NCI-H1048 (cell line): ENCODE measurements at regions not wholly inside any gene's neighbourhood (a gene's known extent, or its start where the extent isn't known, plus 50 kb on each side); places are given as distances from the start of the nearest gene placed in this dataset.

Experiments
- DNase-seq: peaks from one replicate; lab custom pipeline; 2025; lab: John Stamatoyannopoulos, UW

- DNase-seq: no peak
These were observed 79.0 kb upstream of the JUN start for GRCh38 chr1:58862728-58863385.

GRCh38 chr1:58864654-58865053, 80.8 kb upstream of the JUN start:
- DNase-seq: no peak

- DNase-seq: no peak
These were observed 82.7 kb upstream of the JUN start for GRCh38 chr1:58866578-58866977.

GRCh38 chr1:58869638-58870297, 85.9 kb upstream of the JUN start:
- no peak for DNase-seq

- no peak for DNase-seq
These were observed 86.4 kb upstream of the JUN start for GRCh38 chr1:58870298-58870676.

- DNase-seq: no peak
These were observed 90.5 kb upstream of the JUN start for GRCh38 chr1:58874342-58874741.

- DNase-seq: no peak
These were observed 91.2 kb upstream of the JUN start for GRCh38 chr1:58874757-58875755.

GRCh38 chr1:58879464-58879863, 95.6 kb upstream of the JUN start:
- DNase-seq: no peak

GRCh38 chr1:58880592-58880991, 96.7 kb upstream of the JUN start:
- no peak for DNase-seq

GRCh38 chr1:58881471-58881994, 97.7 kb upstream of the JUN start:
- no peak for DNase-seq

GRCh38 chr1:58882322-58882948, 98.6 kb upstream of the JUN start:
- DNase-seq: no peak

GRCh38 chr1:58883037-58883887, 99.4 kb upstream of the JUN start:
- DNase-seq: no peak

- DNase-seq: no peak
These were observed 100.1 kb upstream of the JUN start for GRCh38 chr1:58883888-58884482.

GRCh38 chr1:58884706-58885661, 101.1 kb upstream of the JUN start:
- DNase-seq: no peak

- DNase-seq: no peak
These were observed 102.2 kb upstream of the JUN start for GRCh38 chr1:58885998-58886397.

GRCh38 chr1:58886611-58887010, 102.8 kb upstream of the JUN start:
- no peak for DNase-seq

GRCh38 chr1:58887059-58887458, 103.2 kb upstream of the JUN start:
- no peak for DNase-seq

- no peak for DNase-seq
These were observed 105.0 kb upstream of the JUN start for GRCh38 chr1:58888833-58889232.

- DNase-seq: no peak
These were observed 106.3 kb upstream of the JUN start for GRCh38 chr1:58890113-58890512.

GRCh38 chr1:58890609-58891008, 106.8 kb upstream of the JUN start:
- DNase-seq: no peak
